HG02763 (cell line): ENCODE measurements at regions not wholly inside any gene's neighbourhood (a gene's known extent, or its start where the extent isn't known, plus 50 kb on each side); places are given as distances from the start of the nearest gene placed in this dataset.

Experiments
- ATAC-seq: cut with Tn5 transposase; IDR thresholded peaks from one replicate; pipeline ENCODE4 v1.9.1; 2021; ENCODE audit warnings: mild to moderate bottlenecking, moderate library complexity; ENCODE audit not compliant: unreplicated experiment

GRCh38 chr5:174326372-174326771, 280.9 kb downstream of the NSG2 start:
- no peak for ATAC-seq

GRCh38 chr5:174327317-174327864, 281.9 kb downstream of the NSG2 start:
- no peak for ATAC-seq

GRCh38 chr5:174327896-174328295, 282.4 kb downstream of the NSG2 start:
- ATAC-seq = no peak

GRCh38 chr5:174328631-174329299, 283.3 kb downstream of the NSG2 start:
- no peak for ATAC-seq

- no peak for ATAC-seq
Measured at GRCh38 chr5:174329738-174330137, 284.2 kb downstream of the NSG2 start.

- ATAC-seq = no peak
Measured at GRCh38 chr5:174335682-174336364, 290.3 kb downstream of the NSG2 start.

GRCh38 chr5:174336479-174336878, 291.0 kb downstream of the NSG2 start:
- no peak for ATAC-seq

- no peak for ATAC-seq
Measured at GRCh38 chr5:174337276-174338184, 292.0 kb downstream of the NSG2 start.

- ATAC-seq = no peak
Measured at GRCh38 chr5:174338185-174339010, 292.9 kb downstream of the NSG2 start.

GRCh38 chr5:174339130-174339529, 293.6 kb downstream of the NSG2 start:
- ATAC-seq = no peak

- ATAC-seq = no peak
Measured at GRCh38 chr5:174340226-174340625, 294.7 kb downstream of the NSG2 start.

- no peak for ATAC-seq
Measured at GRCh38 chr5:174342696-174343095, 297.2 kb downstream of the NSG2 start.

GRCh38 chr5:174343826-174344225, 298.3 kb downstream of the NSG2 start:
- ATAC-seq = no peak

- no peak for ATAC-seq
Measured at GRCh38 chr5:174344335-174344734, 298.8 kb downstream of the NSG2 start.

- ATAC-seq = no peak
Measured at GRCh38 chr5:174347183-174347582, 301.7 kb downstream of the NSG2 start.

GRCh38 chr5:174348311-174348981, 302.9 kb downstream of the NSG2 start:
- ATAC-seq = no peak

GRCh38 chr5:174352681-174353080, 307.2 kb downstream of the NSG2 start:
- ATAC-seq = no peak

GRCh38 chr5:174354571-174354970, 309.1 kb downstream of the NSG2 start:
- no peak for ATAC-seq

- ATAC-seq = no peak
Measured at GRCh38 chr5:174355208-174355612, 309.7 kb downstream of the NSG2 start.

GRCh38 chr5:174355995-174356394, 310.5 kb downstream of the NSG2 start:
- no peak for ATAC-seq
